Right ventricle myocardium superior (tissue), 1 donor: ENCODE measurements at regions not wholly inside any gene's neighbourhood (a gene's known extent, or its start where the extent isn't known, plus 50 kb on each side); places are given as distances from the start of the nearest gene placed in this dataset.

Experiments used
- ATAC-seq: fragments of 200-7000 bp; cut with Tn5 transposase; one replicate; pipeline ENCODE4 v1.9.1; 2020; ENCODE audit warnings: mild to moderate bottlenecking; ENCODE audit not compliant: poor library complexity
- DNase-seq: peaks from one replicate; pipeline ENCODE4 v3.0.0-alpha.2; 2020
- intact Hi-C: fragments of 100-400 bp; cut with DNase I; formaldehyde crosslinking; loops from one replicate; pipeline ENCODE4 v1.11.2; 2022
- donor health status: DM: no; HTN: yes; CAD: no; lungs with severe emphysema.

DNA sequence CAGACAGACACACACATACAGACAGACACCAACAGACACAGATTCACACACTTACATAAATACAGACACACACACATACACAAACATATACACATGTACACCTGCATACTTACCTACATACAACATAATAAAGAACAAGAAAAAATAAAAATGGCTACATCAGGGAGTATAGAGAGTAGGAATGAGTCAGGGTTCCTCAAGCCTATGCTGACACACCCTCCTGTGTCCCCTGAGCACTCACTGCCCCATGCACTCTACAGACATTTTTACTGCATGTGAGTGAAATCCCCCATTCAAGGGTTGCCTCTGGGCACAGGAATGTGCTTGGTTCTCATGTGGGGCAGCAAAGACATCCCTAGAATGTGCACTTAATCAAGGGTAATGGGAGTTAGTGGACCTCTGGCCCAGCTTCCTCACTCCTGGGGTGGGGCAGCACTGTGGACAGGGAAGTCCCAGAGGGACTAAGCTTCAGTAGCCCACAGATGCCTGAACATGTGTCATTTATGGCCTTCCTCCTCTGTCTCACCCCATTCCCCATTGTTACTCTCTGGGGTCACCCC lies 185.9 kb upstream of the FOXA2 start:
- DNase-seq (no peak), ATAC-seq (no peak)
- intact Hi-C loops: no loop called here

GRCh38 chr20:22771706-22772105 lies 187.3 kb upstream of the FOXA2 start:
- DNase-seq: no peak
- no peak for ATAC-seq
- intact Hi-C loops: no loop called here

DNA sequence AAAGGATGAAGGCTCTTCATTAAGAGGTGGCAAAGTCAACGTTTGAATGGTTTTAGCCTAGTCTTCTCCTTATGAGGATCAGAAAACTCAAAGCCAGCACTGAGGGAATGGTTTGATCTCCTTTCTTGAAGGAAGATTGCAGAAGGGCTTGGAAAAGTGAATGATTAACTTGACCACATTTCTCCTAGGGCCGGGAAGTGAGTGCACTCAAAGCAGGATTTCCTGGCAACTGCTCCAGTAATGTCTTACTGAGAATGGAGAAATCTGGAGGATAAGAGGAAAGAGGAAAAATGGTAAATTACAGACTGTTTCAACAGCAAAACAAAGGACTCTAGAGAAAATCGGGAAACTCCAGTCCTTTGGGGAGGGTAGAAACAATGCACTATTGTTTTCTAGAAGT lies 189.0 kb upstream of the FOXA2 start:
- ATAC-seq (no peak), DNase-seq (no peak)
- intact Hi-C loops: no loop called here

DNA sequence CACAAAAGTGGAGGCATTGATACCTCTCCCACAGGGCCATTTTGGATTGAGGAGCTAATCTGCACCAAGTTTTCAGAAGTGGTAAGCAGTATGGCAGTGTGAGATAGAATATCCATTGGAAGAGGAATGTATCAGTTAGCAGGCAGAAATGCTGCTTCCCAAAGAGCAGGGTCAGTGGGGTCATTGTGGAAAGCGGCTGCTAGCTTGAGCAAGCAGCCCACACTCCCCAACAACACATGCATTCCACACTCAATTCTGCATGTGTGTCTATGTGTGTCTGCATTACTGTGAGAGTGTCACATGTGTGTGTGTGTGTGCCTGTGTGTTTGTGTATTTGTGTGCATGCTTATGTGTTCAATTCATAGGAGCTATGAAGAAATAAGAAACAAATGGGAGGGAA lies 190.9 kb upstream of the FOXA2 start:
- DNase-seq (no peak), ATAC-seq (no peak)
- intact Hi-C loops: no loop called here

DNA sequence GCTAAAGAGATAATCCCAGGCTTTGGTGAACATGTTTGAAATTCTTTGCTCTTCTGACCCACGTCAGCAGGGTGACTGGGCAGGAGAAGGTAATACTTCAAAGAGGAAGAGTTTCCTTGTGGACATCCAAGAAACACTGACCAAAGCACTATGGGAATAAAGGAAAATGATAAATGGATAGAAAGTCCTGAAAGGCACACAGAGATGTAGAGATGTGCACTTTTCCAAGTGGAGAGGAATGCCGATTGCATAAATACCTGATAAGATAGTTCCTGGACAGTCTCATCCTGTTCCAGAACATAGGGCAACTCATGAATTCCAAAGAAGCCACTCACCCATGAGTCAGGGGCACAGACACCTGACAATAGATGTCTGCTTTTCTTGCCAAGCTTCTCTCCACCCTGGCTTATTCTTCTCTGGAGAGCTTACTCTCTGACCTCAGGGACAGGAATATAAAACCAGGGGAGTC lies 191.3 kb upstream of the FOXA2 start:
- intact Hi-C loops: no loop called here
- ATAC-seq (no peak), DNase-seq (no peak)

- intact Hi-C loops: no loop called here
- ATAC-seq: no peak
- no peak for DNase-seq
These were observed 192.0 kb upstream of the FOXA2 start for GRCh38 chr20:22776369-22776768.

GRCh38 chr20:22779878-22780277 lies 195.5 kb upstream of the FOXA2 start:
- intact Hi-C loops: no loop called here
- DNase-seq (no peak), ATAC-seq (no peak)

GRCh38 chr20:22781869-22782268 lies 197.5 kb upstream of the FOXA2 start:
- no peak for ATAC-seq
- intact Hi-C loops: no loop called here

DNA sequence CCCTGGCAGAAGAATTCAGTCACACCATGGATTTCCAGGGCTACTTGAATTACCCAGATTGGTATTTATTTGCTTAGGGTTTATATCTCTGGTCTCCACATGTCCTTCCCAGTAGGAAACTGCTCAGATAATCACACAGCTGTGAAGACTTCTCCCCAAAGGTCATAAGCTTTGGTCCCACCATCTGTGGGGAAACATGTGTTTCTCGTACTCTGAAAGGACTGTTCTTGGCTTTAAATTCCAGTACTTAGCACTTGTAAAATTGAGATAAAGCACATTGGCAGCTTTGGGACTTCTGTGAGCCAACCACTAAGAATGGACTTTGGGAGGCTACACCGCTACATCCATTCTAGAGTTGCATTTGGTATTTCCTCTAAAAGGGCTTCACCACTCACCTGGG lies 205.3 kb upstream of the FOXA2 start:
- no peak for DNase-seq
- ATAC-seq: peak; percentile 90
- intact Hi-C loops: no loop called here

More at GRCh38 chr20:22781869-22782268, 197.5 kb upstream of the FOXA2 start:
- no peak for DNase-seq

DNA sequence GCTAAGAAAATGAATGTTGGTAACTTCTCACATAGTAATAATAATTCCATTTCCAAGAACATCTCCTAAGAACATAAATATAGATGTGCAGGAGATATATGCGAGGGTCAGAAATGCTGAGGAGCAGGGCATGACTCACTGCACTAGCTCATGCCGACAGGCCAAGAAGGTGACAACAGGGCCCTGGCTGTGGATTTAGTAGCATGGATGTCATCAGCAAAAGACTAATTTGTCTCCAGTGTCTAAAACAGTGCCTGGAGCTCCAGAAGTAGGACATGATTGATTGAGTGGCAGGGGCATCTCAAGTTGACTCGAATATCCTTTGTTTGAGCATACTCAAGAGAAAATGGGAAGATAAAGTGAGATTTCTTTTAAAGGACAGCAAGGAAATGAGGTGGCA lies 207.0 kb upstream of the FOXA2 start:
- intact Hi-C loops: no loop called here
- DNase-seq (no peak), ATAC-seq (no peak)

DNA sequence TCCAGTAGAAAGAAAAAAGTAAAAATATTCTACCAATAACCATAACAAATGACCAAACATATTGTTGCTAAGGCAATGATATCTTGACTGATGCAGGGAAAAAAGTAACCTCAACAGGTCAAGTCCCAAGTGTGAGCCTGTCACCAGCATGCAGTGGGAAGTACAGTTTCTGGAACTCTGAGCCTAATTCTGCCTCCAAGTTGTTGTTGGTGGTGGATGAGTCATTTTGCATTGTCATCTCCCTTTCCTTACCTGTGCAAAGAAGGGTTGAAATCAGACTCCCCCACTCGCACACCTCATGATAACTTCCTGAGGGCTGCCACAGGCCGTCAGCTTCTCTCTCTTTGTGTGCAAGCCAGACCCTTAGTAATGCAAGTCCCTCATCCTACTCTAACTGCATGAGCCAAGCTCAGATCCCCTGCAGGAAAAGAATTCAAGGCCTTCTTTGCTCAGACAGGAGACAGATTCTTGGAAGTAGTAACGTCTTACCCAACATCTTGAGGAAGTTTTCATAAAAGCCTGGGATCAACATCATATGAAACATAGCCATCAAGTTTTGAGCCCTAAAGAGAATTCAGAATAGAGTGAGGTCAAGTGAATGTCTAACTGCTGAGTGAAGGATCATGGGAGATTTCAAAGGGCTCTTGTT lies 207.6 kb upstream of the FOXA2 start:
- ATAC-seq (peak; percentile 16), DNase-seq (no peak)
- intact Hi-C loops: no loop called here

GRCh38 chr20:22794200-22794599 lies 209.8 kb upstream of the FOXA2 start:
- ATAC-seq: no peak
- DNase-seq: no peak
- intact Hi-C loops: no loop called here

DNA sequence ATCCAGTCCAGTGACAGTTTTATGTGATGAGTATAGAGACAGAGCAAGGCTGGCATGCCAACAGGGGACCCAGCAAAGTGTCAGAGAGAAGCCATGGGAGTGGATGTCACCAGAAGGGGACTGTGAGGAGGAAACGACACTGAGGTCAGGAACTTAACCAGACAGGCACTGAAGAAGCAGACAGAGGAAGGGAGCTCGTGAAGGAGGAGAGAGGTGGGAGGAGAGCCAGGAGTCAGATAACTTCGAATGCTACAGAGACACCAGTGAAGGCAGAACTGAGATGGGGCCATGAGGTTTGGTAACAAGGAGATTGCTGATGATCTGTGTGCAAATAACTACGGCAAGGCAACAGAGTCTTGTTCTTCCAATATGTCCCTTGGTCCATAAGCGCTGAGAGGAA lies 211.1 kb upstream of the FOXA2 start:
- ATAC-seq (no peak), DNase-seq (no peak)
- intact Hi-C loops: no loop called here

DNA sequence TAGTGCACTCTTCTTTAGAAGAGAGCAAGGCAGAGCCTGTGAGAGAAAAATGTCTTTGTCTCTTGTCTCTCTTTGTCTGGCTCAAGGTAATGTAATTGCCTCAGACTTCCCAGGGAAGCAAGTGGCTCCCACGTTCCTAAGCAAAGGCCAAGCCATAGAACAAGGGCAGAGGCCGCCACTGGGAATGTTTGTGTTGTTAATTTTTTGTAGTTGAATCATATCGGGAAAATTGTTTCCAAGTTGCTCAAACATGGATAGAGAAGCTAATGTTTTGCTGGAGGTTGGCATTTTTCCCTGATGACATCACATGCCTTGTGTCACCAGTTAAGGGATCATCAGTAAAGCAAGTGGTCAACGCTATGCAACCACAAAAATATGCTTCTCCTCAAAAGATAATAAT lies 211.5 kb upstream of the FOXA2 start:
- intact Hi-C loops: no loop called here
- ATAC-seq: peak; percentile 84
- peak; percentile 59 for DNase-seq

DNA sequence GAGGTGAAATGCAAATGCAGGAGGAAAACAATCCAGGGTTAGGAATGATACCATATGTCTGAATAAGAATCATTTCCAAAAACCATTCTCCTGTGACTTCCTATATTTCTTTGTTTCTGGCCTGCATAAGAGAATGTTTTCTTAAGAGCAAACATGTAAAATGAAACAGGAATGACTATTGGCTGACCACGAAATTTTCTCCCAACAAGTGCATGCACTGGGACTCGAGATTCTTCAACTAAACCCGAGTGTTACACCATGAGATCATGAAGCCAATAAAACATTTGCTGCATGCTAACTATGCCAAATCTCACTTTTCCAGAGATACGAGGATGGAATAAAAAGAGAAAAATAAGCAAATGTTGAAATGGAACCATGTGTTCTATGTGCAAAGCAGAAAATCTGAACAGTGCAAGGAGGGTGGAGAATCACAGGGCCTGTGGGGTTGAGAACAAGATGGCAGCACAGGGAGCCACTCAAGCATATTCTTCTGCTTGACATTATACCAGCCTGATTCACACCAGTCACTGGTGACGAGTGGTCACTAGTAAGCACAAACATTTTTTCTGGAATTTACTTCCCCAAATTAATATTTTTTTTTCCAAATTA lies 212.2 kb upstream of the FOXA2 start:
- intact Hi-C loops: no loop called here
- ATAC-seq: peak; percentile 75

GRCh38 chr20:22797103-22797502 lies 212.7 kb upstream of the FOXA2 start:
- ATAC-seq: no peak
- DNase-seq: no peak
- intact Hi-C loops: no loop called here

More for the DNA sequence above, 212.2 kb upstream of the FOXA2 start:
- no peak for DNase-seq

DNA sequence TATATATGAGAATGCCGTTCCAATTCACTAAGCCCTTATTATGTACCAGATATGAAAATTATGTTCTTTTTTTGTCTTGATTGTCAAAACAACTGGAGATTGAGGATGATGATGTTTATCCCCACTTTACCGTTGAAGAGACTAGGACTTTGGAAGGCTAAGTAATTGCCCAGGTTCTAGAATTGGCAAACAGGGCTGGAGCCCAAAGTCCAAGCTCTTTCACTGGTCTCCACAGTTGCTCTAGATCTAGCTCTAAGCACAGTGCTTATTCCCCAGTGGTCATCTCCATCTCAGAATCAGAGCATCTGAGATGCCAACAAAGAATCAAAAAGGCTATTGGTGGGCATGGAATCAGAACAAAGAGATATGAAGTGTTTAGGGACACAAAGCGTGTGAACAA lies 215.3 kb upstream of the FOXA2 start:
- ATAC-seq: no peak
- no peak for DNase-seq
- intact Hi-C loops: no loop called here

- intact Hi-C loops: no loop called here
- DNase-seq (no peak), ATAC-seq (no peak)
These were observed 215.8 kb upstream of the FOXA2 start for GRCh38 chr20:22800129-22800528.

DNA sequence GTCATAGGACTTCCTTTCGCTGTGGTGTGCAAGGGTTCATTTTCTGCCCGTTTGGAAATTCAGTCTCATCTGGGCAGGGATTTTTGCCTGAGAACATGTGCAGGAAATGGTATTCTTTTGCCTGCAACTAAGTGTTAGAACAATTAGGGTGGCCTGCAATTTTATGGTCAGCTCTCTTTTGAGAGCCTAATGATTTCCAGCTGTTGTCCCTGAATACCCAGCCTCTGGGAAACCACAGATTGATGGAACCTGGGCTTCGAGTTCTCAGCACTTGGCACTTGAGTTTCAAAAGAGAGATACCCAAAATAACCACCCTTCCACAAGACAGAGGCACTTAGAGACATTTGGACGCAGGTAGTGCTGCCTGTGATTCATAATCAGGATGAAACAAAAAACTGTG lies 217.2 kb upstream of the FOXA2 start:
- DNase-seq (no peak), ATAC-seq (no peak)
- intact Hi-C loops: no loop called here

DNA sequence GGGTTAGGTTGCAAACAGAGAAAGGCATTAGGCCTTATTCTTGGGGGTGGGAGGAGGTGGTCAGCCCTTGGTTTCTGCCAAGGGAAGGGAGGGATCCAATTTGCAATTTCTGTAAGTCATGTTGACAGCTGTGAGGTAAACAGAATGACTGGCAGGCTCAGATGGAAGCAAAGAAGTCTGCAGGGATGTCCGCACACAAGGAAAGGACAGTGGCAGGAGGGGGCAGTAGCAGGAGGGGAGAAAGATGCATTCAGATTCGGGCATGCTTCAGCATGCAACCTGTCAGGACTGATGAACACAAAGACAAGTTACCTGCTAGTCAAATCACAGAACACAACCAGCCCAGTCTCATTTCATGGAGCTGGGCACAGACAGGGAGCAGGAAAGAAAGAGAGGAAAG lies 217.9 kb upstream of the FOXA2 start:
- DNase-seq (no peak), ATAC-seq (no peak)
- intact Hi-C loops: no loop called here
